Neutrophil (primary cell): ENCODE measurements at regions not wholly inside any gene's neighbourhood (a gene's known extent, or its start where the extent isn't known, plus 50 kb on each side); places are given as distances from the start of the nearest gene placed in this dataset.

Source experiments
- H3K27ac ChIP-seq: fragments of 200-600 bp; sonication (generic); 2 replicates; pipeline ENCODE4 v1.5.1; 2016; ENCODE audit warnings: mild to moderate bottlenecking, moderate library complexity
- H3K27me3 ChIP-seq: fragments of 200-600 bp; sonication (generic); 2 replicates; pipeline ENCODE4 v1.6.0; 2016; ENCODE audit warnings: mild to moderate bottlenecking
- H3K36me3 ChIP-seq: fragments of 200-600 bp; sonication (generic); 2 replicates; pipeline ENCODE4 v1.5.1; 2017
- H3K4me1 ChIP-seq, 2 experiments: fragments of 200-600 bp in 1 of 2; sonication (generic) in 1 of 2; 1 replicate in 1 of 2; 2 replicates in 1 of 2; pipeline versions ENCODE4 v1.5.1 to v1.6.1; 2013 to 2016; ENCODE audit warnings: low read depth in 1 of 2, low read length in 1 of 2, mild to moderate bottlenecking in 1 of 2, moderate library complexity in 1 of 2; ENCODE audit not compliant: control insufficient read depth in 1 of 2, insufficient read depth in 1 of 2
- H3K4me3 ChIP-seq, 2 experiments: fragments of 200-600 bp in 1 of 2; sonication (generic) in 1 of 2; 1 replicate in 1 of 2; 2 replicates in 1 of 2; pipeline ENCODE4 v1.5.1; 2013 to 2016; ENCODE audit warnings: low read depth in 1 of 2, low read length in 1 of 2, mild to moderate bottlenecking in 1 of 2, moderate library complexity in 1 of 2
- H3K9me3 ChIP-seq: fragments of 200-600 bp; sonication (generic); 2 replicates; pipeline ENCODE4 v1.5.1; 2016
- CTCF ChIP-seq: fragments of 200-600 bp; sonication (generic); IDR thresholded peaks from 2 replicates; pipeline ENCODE4 v1.5.1; 2016; ENCODE audit warnings: antibody characterized with exemption

DNA sequence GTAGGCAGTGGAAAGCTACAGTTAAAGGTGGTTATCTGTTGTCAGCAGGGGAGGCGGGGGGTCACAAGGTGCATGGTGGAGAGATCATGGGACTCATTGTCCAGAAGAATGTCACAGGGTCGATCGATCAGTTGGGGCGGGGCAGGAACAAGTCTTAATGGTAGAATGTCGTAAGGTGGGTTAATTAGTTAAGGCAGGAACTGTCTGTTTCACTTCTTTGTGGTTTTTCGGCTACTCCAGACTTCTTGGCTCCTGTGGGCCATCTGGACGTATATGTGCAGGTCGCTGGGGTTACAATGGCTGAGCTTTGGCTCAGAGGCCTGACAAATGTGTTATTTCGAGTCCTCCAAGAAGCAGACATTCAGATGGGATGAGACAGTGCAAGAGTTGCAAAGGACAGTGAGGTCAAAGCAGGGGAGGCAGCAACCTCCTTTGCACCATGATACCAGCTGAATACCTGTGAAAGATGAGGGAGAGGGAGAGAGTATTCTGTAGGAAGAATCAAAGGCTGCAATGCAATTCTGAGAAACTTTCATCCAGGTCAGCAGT is 246.9 kb upstream of the TMEM132C start:
- Histone ChIP-seq H3K36me3 (no peaks in the 10 kb centered on the region), H3K4me3 (no peak overlapping the region), H3K4me1 (no peaks in the 10 kb centered on the region), H3K27me3 (no peaks in the 10 kb centered on the region), H3K27ac (no peak overlapping the region), H3K9me3 (no peaks in the 10 kb centered on the region)
- TF ChIP-seq CTCF: no peak

DNA sequence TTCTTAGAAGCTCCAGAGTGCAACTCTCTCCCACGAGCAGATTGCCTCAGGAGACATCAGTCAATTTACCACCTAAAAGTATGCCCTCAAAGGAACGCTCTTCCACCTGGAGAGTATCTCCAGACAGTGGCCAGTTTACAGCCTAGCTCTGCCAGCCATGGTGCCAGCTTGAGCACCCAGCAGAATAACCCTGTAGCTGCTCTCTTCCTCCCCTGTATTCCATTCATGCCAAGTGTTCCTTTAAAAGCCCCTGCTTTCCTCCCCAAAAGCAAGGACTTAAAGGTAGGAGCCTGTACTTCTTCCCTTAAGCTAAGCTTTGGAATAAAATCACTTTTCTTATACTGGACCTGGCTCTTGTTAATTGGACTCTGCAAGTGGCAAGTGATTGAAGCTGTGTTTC is 245.4 kb upstream of the TMEM132C start:
- no peaks in the 10 kb centered on the region for H3K4me1 ChIP-seq
- no peak overlapping the region for H3K4me3 ChIP-seq
- no peaks in the 10 kb centered on the region for H3K36me3 ChIP-seq
- no peak for TF ChIP-seq CTCF
- H3K27me3 ChIP-seq: no peaks in the 10 kb centered on the region
- no peaks in the 10 kb centered on the region for H3K9me3 ChIP-seq
- H3K27ac ChIP-seq: no peak overlapping the region

DNA sequence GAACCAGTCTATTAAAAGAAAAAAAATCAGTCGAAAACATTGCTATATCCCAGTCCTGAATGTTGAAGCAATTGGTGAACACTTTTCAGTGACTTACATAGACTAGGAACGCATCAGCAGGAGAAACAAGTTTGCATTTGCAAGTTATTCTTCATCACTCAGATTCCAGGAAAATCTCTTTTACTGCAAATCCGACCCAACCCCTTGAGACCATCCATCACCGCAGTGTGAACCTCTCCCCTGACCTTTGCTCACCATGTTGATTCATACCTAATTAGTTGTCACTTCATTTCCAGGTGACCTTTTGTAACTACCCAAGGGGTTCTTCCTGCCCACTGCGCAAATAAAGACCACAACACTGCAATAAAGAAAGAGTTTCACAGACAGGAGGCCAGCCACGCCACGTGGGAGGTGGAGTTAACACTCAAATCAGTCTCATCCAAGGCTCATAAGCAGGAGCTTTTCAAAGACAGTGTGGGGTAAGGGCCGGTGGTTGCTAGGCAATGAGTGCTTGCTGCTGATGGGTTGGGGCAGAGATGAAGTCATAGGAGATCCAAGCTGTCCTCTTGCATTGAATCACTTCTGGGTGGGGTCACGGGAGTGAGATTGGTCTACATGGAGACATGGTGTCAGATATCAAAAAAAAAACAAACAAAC is 241.3 kb upstream of the TMEM132C start:
- Histone ChIP-seq H3K36me3 (no peaks in the 10 kb centered on the region), H3K9me3 (no peaks in the 10 kb centered on the region), H3K4me3 (no peak overlapping the region), H3K27ac (no peak overlapping the region), H3K4me1 (no peaks in the 10 kb centered on the region), H3K27me3 (no peaks in the 10 kb centered on the region)
- no peak for TF ChIP-seq CTCF

- no peak overlapping the region for H3K27ac ChIP-seq
- H3K27me3 ChIP-seq: no peaks in the 10 kb centered on the region
- H3K4me3 ChIP-seq: no peak overlapping the region
- no peaks in the 10 kb centered on the region for H3K36me3 ChIP-seq
- H3K4me1 ChIP-seq: no peaks in the 10 kb centered on the region
- no peak for TF ChIP-seq CTCF
- H3K9me3 ChIP-seq: no peaks in the 10 kb centered on the region
These were observed 240.0 kb upstream of the TMEM132C start for GRCh38 chr12:128026696-128027574.

- no peaks in the 10 kb centered on the region for H3K27me3 ChIP-seq
- no peaks in the 10 kb centered on the region for H3K9me3 ChIP-seq
- no peaks in the 10 kb centered on the region for H3K36me3 ChIP-seq
- H3K27ac ChIP-seq: no peak overlapping the region
- H3K4me3 ChIP-seq: no peak overlapping the region
- TF ChIP-seq CTCF: no peak
- H3K4me1 ChIP-seq: no peaks in the 10 kb centered on the region
These were observed 233.5 kb upstream of the TMEM132C start for GRCh38 chr12:128033473-128033872.
